SK-N-MC (cell line): ENCODE measurements at regions not wholly inside any gene's neighbourhood (a gene's known extent, or its start where the extent isn't known, plus 50 kb on each side); places are given as distances from the start of the nearest gene placed in this dataset.
A peak's percentile ranks its signal among the peaks of the same experiment; 100 is the strongest.

Source experiments
- DNase-seq: peaks from one replicate; pipeline ENCODE4 v3.0.0-alpha.2; 2011; ENCODE audit warnings: low read depth, low spot score
- H3K27ac ChIP-seq: fragments of 200-600 bp; sonication (generic); 2 replicates; pipeline ENCODE4 v1.5.1; 2016; ENCODE audit warnings: mixed run types
- H3K36me3 ChIP-seq: fragments of 200-600 bp; sonication (generic); 2 replicates; pipeline ENCODE4 v1.6.1; 2017; ENCODE audit warnings: antibody characterized with exemption, low read length, mixed read lengths; ENCODE audit not compliant: insufficient read depth
- H3K4me3 ChIP-seq: fragments of 200-600 bp; sonication (generic); 2 replicates; pipeline ENCODE4 v1.5.1; 2016
- H3K9ac ChIP-seq: fragments of 200-600 bp; sonication (generic); 2 replicates; pipeline ENCODE4 v1.8.0; 2017; ENCODE audit warnings: mixed run types, mixed read lengths; ENCODE audit not compliant: insufficient read length
- H3K9me3 ChIP-seq: fragments of 200-600 bp; sonication (generic); 2 replicates; pipeline ENCODE4 v1.6.1; 2017; ENCODE audit warnings: low read depth, mild to moderate bottlenecking, antibody characterized with exemption, low read length, moderate library complexity, mixed read lengths
- EZH2 ChIP-seq: fragments of 200-600 bp; sonication (generic); IDR thresholded peaks from one replicate; pipeline ENCODE4 v1.6.1; 2017; ENCODE audit warnings: antibody characterized with exemption
- FOXP2 ChIP-seq: optimal IDR thresholded peaks from 2 replicates; pipeline ENCODE3; 2011; ENCODE audit warnings: mild to moderate bottlenecking, moderate library complexity; ENCODE audit not compliant: insufficient read depth; ENCODE audit errors: extremely low read length, control extremely low read depth
- POLR2AphosphoS5 ChIP-seq: IDR thresholded peaks from 2 replicates; pipeline ENCODE4 v1.6.1; 2012; ENCODE audit warnings: mild to moderate bottlenecking, low read depth, low read length, borderline replicate concordance

DNA sequence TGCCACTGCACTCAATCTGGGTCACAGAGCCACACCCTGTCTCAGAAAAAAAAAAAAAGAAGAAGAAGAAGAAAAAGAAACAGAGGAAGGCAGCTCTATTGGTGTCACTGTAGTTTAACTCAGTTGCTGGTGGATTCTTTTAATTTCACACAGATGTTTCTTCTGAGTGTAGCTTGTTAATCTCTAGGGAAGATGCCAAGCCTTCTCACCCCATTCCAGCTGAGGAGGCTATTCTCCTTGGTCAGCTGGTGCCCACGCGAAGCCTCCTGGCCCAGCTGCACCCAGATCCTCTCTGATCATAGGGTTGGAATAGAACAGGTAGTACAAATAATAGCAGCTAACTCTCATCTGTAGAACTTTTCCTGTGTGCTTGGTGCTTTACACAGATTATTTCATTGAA is 113.8 kb upstream of the SPRY4 start:
- no peak for DNase-seq
- H3K9me3 ChIP-seq, result no peaks in the 10 kb centered on the region

DNA sequence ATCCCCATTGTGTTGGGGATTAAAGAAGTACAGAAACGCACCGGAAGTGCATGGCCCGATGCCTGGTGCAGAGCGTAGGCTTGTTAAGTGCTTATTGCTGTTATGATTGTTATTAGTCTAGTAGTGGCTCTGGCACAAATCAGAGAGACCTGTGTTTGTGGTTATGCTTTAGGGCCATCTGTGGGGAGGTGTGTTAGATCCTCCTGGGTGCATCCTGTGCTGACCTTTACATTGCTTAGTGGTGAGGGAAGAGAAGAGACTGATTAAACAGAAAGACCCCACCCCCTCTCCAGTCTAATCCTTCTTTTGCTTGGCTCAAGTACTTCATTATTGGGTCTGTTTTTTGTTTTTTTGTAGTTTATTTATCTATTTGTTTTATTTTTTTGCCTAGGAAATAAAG is 112.7 kb upstream of the SPRY4 start:
- DNase-seq, result no peak
- Histone ChIP-seq H3K4me3 (no peak overlapping the region), H3K27ac (no peak overlapping the region), H3K9me3 (no peaks in the 10 kb centered on the region), H3K9ac (no peak overlapping the region), H3K36me3 (no peaks in the 10 kb centered on the region)
- TF ChIP-seq EZH2 (no peak), POLR2AphosphoS5 (no peak), FOXP2 (no peak)

More for the DNA sequence above, 113.8 kb upstream of the SPRY4 start:
- TF ChIP-seq FOXP2 (no peak), POLR2AphosphoS5 (no peak), EZH2 (no peak)
- H3K36me3 ChIP-seq, result no peaks in the 10 kb centered on the region
- no peak overlapping the region for H3K9ac ChIP-seq
- H3K4me3 ChIP-seq, result peak overlapping the region; percentile 52
- H3K27ac ChIP-seq, result no peak overlapping the region

DNA sequence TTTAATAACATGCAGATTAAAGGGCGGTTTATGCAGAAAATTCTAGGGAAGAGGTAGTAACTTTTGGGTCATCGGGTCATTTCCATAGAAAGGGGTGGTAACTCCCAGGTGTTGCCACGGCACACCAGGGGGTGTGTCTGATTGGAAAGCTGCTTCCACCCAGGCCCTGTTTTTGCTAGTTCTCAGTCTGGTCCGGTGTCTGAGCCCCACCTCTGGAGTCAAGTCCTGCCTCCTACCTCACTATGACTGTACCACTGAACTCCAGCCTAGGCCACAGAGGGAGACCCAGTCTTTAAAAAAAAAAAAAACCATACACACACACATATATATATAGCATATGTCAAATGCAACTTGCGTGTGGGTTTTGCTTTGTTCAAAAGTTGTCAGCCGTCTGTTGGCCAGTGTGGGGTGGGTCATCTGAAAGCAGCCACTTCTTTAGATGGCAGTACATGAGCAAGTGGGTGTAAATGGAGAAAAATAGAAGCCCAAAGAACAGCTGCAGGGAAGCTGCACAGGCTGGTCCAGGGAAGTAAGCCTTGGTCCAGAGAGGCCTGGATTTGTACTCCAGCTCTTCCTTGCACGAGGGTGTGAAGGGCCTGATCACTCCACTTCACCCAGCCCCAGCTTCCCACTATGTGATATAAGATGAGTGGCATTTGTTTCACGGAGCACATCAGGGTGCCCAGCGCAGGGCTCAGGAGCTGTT is 110.7 kb upstream of the SPRY4 start:
- Histone ChIP-seq H3K4me3 (no peak overlapping the region), H3K9ac (no peak overlapping the region), H3K27ac (no peak overlapping the region), H3K9me3 (no peaks in the 10 kb centered on the region), H3K36me3 (no peaks in the 10 kb centered on the region)
- no peak for DNase-seq
- TF ChIP-seq POLR2AphosphoS5 (no peak), FOXP2 (no peak), EZH2 (no peak)

DNA sequence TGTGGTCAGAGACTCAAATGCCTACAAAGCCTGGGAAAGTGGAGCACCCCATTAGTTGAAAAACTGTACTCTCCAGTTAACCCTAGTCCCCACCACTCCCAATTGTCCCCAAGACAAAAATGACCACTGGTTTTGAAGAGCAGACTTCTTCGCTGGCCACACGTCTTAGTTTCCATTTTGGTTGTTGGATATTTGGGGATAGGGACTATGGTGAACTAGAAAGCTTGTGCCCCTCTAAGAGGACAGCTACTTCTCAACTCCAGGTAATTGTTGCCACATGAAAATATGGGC is 109.4 kb upstream of the SPRY4 start:
- Histone ChIP-seq H3K27ac (no peak overlapping the region), H3K36me3 (no peaks in the 10 kb centered on the region), H3K9ac (no peak overlapping the region), H3K9me3 (no peaks in the 10 kb centered on the region), H3K4me3 (no peak overlapping the region)
- DNase-seq, result no peak
- TF ChIP-seq POLR2AphosphoS5, result no peak
- no peak for TF ChIP-seq FOXP2
- no peak for TF ChIP-seq EZH2

DNA sequence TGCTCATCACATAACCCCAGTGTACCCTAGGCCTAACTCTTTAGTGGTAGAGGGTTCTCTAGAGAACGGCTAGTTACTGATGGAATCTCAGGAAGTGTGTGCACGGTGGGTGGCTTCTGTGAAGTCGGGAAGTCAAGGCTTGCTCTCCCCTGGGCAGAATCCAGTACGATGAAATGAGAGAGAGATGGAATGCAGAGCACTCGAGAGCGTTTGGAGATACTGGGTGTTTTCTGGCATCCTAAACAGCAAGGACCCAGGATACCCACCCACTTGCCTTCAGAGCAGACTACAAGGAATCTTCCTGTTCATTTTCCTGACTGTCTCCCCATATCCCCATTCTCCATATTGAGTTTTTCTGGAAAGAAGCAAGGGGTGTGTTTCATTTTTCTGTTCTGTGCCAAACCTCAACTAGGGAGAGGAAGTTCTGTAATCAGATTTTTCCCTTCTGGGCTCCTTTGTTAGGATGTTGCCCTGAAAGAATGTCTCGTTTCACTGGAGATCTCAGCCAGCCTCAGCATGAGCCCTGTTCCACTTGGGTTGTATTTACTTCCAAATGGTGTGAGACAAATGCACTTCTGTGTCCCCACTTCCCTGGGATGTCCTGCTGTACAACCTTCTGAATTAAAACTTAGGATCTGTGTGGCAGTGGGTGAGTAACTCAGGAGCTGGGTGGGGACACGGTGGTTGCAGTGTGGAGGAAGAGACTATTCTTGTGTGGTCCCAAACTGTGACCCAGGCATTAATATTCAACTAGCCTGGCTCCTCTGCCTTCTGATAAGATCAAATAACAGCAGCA is 108.9 kb upstream of the SPRY4 start:
- H3K36me3 ChIP-seq, result no peaks in the 10 kb centered on the region
- H3K27ac ChIP-seq, result no peak overlapping the region
- H3K4me3 ChIP-seq, result no peak overlapping the region
- H3K9me3 ChIP-seq, result no peaks in the 10 kb centered on the region
- H3K9ac ChIP-seq, result no peak overlapping the region
- DNase-seq, result no peak
- no peak for TF ChIP-seq POLR2AphosphoS5
- TF ChIP-seq EZH2, result no peak
- no peak for TF ChIP-seq FOXP2

DNA sequence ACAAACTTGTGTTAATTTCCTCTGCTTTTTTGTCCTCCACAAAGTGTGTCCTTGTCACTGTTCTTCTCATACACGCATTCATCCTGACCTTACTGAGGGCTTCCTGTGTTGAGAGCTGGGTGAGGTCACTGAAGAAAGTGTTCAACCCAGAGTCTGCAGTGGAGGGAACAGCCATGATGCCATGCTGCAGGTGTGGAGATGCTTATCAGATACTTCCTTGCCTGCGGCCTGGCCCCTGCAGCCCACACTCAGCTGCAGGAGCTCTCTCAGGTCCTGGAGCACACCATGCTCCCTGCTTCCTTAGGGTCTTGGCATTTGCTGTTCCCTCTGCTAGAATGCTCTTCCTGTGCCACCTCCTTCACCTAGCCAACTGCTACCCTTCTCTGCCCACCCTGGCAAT is 108.1 kb upstream of the SPRY4 start:
- TF ChIP-seq POLR2AphosphoS5 (no peak), FOXP2 (no peak), EZH2 (no peak)
- Histone ChIP-seq H3K27ac (no peak overlapping the region), H3K36me3 (no peaks in the 10 kb centered on the region), H3K4me3 (no peak overlapping the region), H3K9ac (no peak overlapping the region), H3K9me3 (no peaks in the 10 kb centered on the region)
- DNase-seq, result no peak

DNA sequence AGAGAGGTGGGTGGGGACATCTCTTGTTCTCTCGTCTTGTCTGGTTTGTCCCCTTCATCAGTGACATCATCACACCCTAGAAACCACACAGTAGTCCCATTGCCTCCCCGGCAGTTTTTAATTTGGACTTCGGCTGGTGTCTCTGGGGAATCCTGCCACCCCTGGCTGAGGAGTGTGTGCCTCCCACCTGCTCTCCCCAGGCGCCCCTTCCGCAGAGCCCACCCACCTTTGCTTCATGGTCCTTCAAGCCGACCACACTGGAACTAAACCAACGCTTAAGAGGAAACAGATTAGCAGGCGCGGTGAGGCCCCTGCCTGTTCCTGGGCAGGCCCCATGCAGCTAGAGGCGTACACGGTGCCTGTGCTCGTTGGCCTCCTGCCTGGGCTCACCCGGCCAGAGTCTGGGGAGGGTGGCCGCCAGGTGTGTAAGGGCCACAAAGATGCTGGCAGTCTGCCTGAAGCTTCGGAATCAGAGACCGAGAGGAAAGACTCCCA is 107.6 kb upstream of the SPRY4 start:
- DNase-seq, result no peak
- H3K4me3 ChIP-seq, result no peak overlapping the region
- TF ChIP-seq EZH2, result no peak
- TF ChIP-seq POLR2AphosphoS5, result no peak
- TF ChIP-seq FOXP2, result no peak
- no peaks in the 10 kb centered on the region for H3K9me3 ChIP-seq
- H3K36me3 ChIP-seq, result no peaks in the 10 kb centered on the region
- H3K27ac ChIP-seq, result no peak overlapping the region
- no peak overlapping the region for H3K9ac ChIP-seq

DNA sequence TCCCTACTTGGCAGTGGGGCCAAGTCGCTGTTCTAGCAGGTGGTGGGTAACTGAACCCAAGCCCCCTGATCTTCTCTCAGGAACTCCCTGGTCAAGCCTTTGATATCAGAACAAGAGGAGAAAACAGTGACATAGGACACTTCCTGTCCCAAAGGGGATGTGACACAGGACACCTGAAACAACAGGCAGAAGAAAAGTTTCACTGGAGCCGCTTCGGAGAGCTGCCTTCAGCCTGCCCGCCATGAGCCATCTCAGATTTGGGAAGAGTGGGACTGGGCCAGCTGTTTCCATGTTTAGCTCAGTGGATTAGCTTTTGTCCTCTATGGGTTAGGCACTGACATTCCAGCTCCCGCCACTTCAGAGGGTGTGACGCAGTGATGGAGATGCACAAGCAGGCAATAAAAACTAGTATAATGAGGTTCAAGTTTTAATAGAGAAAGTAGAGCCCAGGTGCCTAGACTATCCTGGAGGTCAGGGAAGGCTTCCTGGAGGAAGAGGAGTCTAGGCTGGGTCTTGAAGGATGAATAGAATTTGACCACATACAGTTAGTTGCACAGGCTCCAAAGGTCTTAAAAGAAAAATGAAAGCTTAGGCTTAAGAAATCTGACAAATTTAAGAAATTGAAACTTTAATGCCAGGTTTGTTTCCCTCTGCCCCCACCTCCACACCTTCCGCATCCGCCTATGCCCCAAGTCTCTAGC is 104.1 kb upstream of the SPRY4 start:
- no peak for DNase-seq
- H3K27ac ChIP-seq, result no peak overlapping the region
- H3K36me3 ChIP-seq, result no peaks in the 10 kb centered on the region
- TF ChIP-seq EZH2 (no peak), FOXP2 (no peak), POLR2AphosphoS5 (no peak)
- no peaks in the 10 kb centered on the region for H3K9me3 ChIP-seq
- H3K4me3 ChIP-seq, result no peak overlapping the region
- no peak overlapping the region for H3K9ac ChIP-seq
